IPS-18a (cell line): ENCODE measurements at regions not wholly inside any gene's neighbourhood (a gene's known extent, or its start where the extent isn't known, plus 50 kb on each side); places are given as distances from the start of the nearest gene placed in this dataset.

ENCODE experiments used
- H3K27ac ChIP-seq: one replicate; pipeline ENCODE4 v1.5.1; 2013; ENCODE audit warnings: low read length
- H3K27me3 ChIP-seq: one replicate; pipeline ENCODE4 v1.6.1; 2013; ENCODE audit warnings: mild to moderate bottlenecking, low read length; ENCODE audit not compliant: control insufficient read depth, insufficient read depth
- H3K36me3 ChIP-seq: one replicate; pipeline ENCODE4 v1.6.1; 2013; ENCODE audit warnings: low read depth, low read length; ENCODE audit not compliant: control insufficient read depth
- H3K4me1 ChIP-seq: one replicate; pipeline ENCODE4 v1.6.1; 2013; ENCODE audit warnings: low read depth, low read length; ENCODE audit not compliant: control insufficient read depth
- H3K4me3 ChIP-seq: one replicate; pipeline ENCODE4 v1.5.1; 2013; ENCODE audit warnings: low read length
- H3K9ac ChIP-seq: one replicate; pipeline ENCODE4 v1.6.1; 2013; ENCODE audit warnings: mild to moderate bottlenecking, low read length, moderate library complexity
- H3K9me3 ChIP-seq: one replicate; pipeline ENCODE4 v1.6.1; 2013; ENCODE audit warnings: low read depth, low read length; ENCODE audit not compliant: control insufficient read depth

DNA sequence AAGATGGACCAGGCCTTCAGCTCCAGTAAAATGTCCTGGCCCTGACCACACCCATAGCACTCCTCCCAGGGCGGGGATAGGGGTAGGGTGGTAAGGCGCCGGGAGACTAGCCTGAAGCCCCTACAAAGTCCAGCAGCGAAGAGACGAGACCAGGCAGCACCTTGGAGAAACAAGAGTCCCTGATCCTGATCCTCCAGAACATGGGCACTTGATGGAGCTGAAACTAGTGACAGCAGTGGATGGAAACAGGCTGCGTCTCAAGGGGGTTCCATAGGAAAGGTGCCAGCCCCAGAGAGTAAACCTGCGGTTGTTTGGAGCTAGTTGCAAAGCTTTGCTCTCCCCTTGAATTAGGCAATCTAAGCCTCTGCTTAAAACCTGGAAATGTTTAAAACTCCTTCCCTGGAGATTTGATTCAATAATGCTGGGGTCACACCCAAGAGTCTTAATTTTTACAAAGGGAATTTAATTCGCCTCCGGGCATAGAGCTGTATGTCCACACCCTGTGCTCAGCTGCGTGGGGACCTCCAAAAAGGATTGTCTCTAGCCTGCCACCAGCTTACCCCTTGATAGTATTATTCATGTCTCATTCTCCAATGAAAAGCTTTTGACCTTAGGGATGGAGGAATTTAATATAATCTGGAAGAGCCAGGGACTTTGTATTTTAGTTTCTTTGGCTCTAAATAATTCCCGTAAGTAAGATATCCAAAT is 258.6 kb downstream of the PMP22 start:
- Histone ChIP-seq H3K9me3 (no peaks in the 10 kb centered on the region), H3K4me1 (no peaks in the 10 kb centered on the region), H3K27me3 (no peaks in the 10 kb centered on the region), H3K9ac (no peak overlapping the region), H3K27ac (no peak overlapping the region), H3K4me3 (no peak overlapping the region), H3K36me3 (no peaks in the 10 kb centered on the region)

DNA sequence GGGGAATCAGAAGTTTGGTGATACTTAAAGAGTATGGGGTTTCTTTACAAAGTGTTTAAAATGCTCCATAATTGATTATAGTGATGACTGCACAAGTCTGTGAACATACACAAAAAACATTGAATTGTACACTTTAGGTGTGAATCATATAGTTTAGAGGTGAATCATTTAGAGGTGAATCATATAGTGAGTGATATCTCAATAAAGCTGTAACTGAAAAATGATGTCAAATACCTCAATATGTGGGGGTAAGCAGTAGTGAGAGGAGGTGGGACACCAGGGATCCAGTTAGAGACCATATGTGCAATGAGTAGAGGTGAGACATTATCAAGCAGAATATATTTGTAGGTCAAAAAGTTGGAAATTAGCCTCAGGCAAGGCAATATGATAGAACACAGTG is 264.5 kb downstream of the PMP22 start:
- no peaks in the 10 kb centered on the region for H3K9me3 ChIP-seq
- no peak overlapping the region for H3K4me3 ChIP-seq
- H3K36me3 ChIP-seq: no peaks in the 10 kb centered on the region
- no peak overlapping the region for H3K27ac ChIP-seq
- no peaks in the 10 kb centered on the region for H3K27me3 ChIP-seq
- H3K9ac ChIP-seq: no peak overlapping the region
- no peaks in the 10 kb centered on the region for H3K4me1 ChIP-seq

DNA sequence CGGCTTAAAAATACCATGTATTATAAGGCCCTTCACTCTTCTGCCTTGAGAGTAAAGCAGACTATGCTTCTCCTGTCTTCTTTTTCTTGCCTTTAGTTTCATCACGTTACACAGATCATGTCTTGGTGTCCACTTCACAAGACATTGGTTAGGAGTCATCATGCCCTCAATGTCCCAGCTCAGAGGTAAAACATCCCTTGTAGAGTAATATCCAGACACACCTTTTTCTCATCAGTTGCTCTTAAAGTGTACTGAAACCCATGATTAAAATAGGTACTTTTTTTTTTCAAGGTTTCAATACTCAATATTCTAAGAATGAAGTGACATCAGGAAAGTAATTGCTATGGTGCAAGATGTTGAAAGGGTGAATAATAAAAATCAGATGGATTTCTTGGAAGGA is 267.8 kb downstream of the PMP22 start:
- no peaks in the 10 kb centered on the region for H3K27me3 ChIP-seq

DNA sequence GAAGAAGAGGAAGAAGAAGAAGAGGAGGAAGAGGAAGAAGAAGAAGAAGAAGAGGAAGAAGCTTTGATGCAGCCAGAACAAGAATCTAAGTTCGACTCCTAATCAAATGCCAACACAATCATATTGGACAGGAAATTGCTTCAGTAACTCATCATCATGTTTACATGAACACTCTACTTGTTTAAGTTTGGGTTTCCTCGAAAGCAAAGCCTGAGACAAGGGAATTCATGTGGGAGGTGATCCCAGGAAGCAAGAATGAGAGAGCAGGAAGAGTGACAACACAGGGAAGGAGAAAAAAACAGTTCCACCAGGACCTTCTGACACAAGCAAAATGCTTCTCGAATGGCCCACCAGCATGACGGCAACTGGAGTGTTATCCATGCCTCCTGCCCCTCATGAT is 279.0 kb downstream of the PMP22 start:
- Histone ChIP-seq H3K9me3 (no peaks in the 10 kb centered on the region), H3K4me3 (no peak overlapping the region), H3K4me1 (no peaks in the 10 kb centered on the region), H3K27ac (no peak overlapping the region), H3K27me3 (no peaks in the 10 kb centered on the region), H3K36me3 (no peaks in the 10 kb centered on the region), H3K9ac (no peak overlapping the region)

More for the DNA sequence above, 267.8 kb downstream of the PMP22 start:
- Histone ChIP-seq H3K9me3 (no peaks in the 10 kb centered on the region), H3K4me1 (no peaks in the 10 kb centered on the region), H3K36me3 (no peaks in the 10 kb centered on the region), H3K4me3 (no peak overlapping the region), H3K27ac (no peak overlapping the region), H3K9ac (no peak overlapping the region)

DNA sequence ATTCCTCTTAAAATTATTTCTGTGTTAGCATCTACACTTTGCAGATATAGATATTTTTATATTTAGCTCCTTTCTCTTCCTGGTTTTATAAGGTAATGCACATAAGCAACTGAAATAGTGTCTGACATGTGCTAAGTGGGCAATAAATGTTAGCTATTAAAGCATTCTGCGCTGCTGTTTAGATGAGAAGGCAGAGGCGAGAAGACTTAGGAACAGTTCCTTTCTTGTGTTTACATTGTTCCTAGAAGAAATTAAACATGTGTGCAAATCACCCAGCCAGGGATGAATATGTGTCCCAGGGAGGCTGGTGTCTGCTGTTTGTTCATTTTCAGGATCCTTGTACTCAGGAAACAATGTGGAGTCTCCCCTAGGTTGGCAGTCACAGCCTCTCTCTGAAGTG is 292.3 kb downstream of the PMP22 start:
- H3K9me3 ChIP-seq: peaks cover 3% of the 10 kb centered on the region
- H3K4me1 ChIP-seq: no peaks in the 10 kb centered on the region
- no peak overlapping the region for H3K9ac ChIP-seq
- no peaks in the 10 kb centered on the region for H3K36me3 ChIP-seq
- H3K27ac ChIP-seq: no peak overlapping the region
- no peak overlapping the region for H3K4me3 ChIP-seq
- H3K27me3 ChIP-seq: no peaks in the 10 kb centered on the region

DNA sequence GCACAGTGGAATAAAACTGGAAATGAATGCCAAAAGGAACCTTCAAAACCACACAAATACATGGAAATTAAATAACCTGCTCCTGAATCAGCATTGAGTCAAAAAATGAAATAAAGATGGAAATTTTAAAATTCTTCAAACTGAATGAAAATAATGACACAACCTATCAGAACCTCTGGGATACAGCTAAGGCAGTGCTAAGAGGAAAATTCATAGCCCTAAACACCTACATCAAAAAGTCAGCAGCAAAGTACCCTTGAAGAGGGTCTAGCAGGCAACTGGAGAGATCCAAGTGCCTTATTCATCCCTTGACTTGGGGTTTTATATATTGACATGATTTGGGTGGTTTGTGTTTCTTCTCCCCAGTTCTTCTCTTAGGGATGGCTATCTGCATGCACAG is 294.1 kb downstream of the PMP22 start:
- Histone ChIP-seq H3K9ac (no peak overlapping the region), H3K27ac (no peak overlapping the region), H3K4me3 (no peak overlapping the region), H3K27me3 (no peaks in the 10 kb centered on the region), H3K9me3 (peaks cover 3% of the 10 kb centered on the region), H3K36me3 (no peaks in the 10 kb centered on the region), H3K4me1 (no peaks in the 10 kb centered on the region)

DNA sequence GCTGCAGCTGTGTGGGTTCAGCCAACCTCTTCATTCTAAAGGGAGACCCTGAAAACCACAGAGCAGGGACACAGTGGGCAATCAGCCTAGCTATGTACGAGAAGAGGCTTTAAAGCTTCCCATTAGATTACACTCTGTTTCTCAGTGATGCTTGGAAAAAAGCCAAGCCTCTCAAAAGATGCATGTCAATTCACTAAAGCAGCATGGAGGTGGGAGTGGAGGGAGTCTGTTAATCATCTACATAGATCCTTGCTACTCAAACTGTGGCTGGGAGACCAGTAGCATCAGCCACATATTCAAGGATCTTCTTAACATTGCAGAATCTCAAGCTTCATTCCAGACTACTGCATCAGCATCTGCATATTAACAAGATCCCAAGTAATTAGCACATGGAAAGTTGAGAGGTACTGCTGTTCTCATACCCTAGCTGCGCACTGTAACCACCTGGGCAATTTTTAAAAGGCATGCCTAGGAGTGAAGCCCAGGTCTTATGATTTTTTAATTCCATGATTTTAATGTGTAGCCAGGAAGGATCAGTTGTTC is 305.9 kb downstream of the PMP22 start:
- H3K9ac ChIP-seq: no peak overlapping the region
- no peak overlapping the region for H3K27ac ChIP-seq
- H3K9me3 ChIP-seq: no peaks in the 10 kb centered on the region
- no peak overlapping the region for H3K4me3 ChIP-seq
- H3K27me3 ChIP-seq: no peaks in the 10 kb centered on the region
- no peaks in the 10 kb centered on the region for H3K4me1 ChIP-seq
- no peaks in the 10 kb centered on the region for H3K36me3 ChIP-seq

DNA sequence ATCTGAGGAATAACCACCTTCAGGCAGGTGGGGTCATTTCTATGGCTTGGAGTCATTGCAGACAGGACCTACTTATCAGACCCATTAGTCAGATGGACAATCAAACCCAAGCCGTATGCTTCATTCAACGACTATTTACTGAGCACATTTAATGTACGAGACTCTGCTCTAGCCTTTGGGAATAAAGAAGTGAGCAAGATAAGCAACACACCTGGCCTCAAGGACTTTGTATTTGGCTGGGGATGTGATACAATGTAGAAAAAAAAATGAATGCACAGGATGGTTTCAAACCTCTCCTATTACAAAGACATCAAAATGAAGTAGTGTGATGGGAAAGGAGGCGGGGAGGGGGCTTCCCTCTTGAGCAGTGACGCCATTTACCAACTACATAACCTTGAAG is 311.7 kb downstream of the PMP22 start:
- Histone ChIP-seq H3K9me3 (no peaks in the 10 kb centered on the region), H3K4me3 (no peak overlapping the region), H3K27ac (no peak overlapping the region), H3K9ac (no peak overlapping the region), H3K27me3 (no peaks in the 10 kb centered on the region), H3K4me1 (no peaks in the 10 kb centered on the region), H3K36me3 (no peaks in the 10 kb centered on the region)

DNA sequence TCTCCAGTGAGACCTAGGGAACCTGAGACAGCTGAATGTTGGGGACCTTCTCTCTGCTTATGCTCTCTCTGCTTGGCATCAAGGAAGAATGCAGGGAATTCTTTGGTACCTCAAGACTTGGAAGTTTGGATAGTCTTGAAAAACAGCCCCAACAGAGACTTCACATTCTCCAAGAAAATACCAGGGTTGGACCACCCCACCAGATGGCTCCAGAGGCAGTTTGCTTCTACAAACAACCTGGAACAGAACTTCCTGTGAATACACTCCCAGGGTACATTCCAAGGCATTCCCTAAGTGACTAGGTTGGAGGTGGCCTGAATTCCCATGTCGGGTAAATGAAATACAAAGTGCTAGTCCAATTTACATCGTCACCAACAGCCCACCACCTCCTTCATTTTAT is 314.4 kb downstream of the PMP22 start:
- no peak overlapping the region for H3K27ac ChIP-seq
- H3K9ac ChIP-seq: no peak overlapping the region
- H3K27me3 ChIP-seq: no peaks in the 10 kb centered on the region
- no peaks in the 10 kb centered on the region for H3K36me3 ChIP-seq
- H3K4me1 ChIP-seq: no peaks in the 10 kb centered on the region
- no peak overlapping the region for H3K4me3 ChIP-seq
- no peaks in the 10 kb centered on the region for H3K9me3 ChIP-seq

DNA sequence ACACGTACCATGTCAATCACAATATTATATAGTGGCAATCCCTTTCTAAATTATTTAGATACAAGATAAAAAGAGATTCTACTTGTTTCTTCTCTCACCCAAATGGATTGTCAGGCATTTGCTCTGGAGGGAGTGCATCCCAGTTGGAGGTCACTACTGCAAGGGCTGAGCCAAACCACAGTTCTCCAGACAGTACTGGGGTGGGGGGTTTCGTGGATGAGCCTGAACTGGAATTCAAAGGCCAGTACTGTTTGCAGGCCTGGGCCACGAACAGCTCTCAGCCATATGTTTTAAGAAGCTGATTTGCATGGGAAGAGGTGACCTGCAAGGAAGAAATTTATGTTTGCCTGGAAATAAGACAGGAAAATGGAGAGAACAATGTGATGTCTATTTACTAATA is 314.9 kb downstream of the PMP22 start:
- Histone ChIP-seq H3K4me1 (no peaks in the 10 kb centered on the region), H3K27ac (no peak overlapping the region), H3K4me3 (no peak overlapping the region), H3K9ac (no peak overlapping the region), H3K27me3 (no peaks in the 10 kb centered on the region), H3K9me3 (no peaks in the 10 kb centered on the region), H3K36me3 (no peaks in the 10 kb centered on the region)

DNA sequence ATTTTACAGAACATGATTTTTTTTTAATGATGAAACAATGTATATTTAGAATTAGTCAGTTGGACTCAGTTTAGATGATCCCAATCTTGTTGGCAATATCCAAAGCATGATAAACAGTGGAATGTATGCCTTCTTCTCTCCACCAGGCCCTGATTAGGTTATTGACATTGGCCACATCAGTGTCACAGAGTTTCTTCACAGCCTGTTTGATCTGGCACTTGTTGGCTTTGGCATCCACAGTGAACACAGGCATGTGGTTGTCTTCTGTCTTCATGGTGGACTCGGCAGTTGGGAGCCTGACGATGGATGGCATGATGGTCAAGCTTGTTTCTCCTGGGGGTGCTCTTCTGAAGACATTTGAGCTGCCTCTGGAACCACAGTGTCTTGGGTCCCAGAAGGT is 317.5 kb downstream of the PMP22 start:
- Histone ChIP-seq H3K9ac (no peak overlapping the region), H3K36me3 (no peaks in the 10 kb centered on the region), H3K9me3 (no peaks in the 10 kb centered on the region), H3K27me3 (no peaks in the 10 kb centered on the region), H3K4me1 (no peaks in the 10 kb centered on the region), H3K27ac (no peak overlapping the region), H3K4me3 (no peak overlapping the region)

DNA sequence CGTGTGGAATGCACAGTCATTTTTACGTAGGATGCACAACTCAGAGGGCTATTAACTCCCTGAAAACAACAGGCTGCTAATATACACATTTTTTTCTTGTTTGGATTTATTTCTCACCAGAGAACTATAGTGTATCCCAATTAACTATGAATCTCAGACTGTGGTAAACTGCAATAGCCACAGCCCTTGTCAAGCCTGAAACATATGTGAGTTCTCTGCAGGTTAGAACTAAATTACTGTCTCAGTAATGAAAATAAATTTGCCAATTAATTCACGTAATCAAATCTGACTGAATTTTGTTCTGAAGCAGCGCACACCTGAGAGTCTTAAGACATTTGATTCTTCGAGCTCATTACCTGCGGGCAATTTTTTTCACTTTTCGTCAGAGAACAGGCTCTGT is 318.6 kb downstream of the PMP22 start:
- H3K4me3 ChIP-seq: no peak overlapping the region
- H3K4me1 ChIP-seq: no peaks in the 10 kb centered on the region
- no peaks in the 10 kb centered on the region for H3K9me3 ChIP-seq
- H3K27ac ChIP-seq: no peak overlapping the region
- no peak overlapping the region for H3K9ac ChIP-seq
- H3K27me3 ChIP-seq: no peaks in the 10 kb centered on the region
- no peaks in the 10 kb centered on the region for H3K36me3 ChIP-seq
